ENCODE measurements at regions not wholly inside any gene's neighbourhood (a gene's known extent, or its start where the extent isn't known, plus 50 kb on each side); places are given as distances from the start of the nearest gene placed in this dataset.

DNA sequence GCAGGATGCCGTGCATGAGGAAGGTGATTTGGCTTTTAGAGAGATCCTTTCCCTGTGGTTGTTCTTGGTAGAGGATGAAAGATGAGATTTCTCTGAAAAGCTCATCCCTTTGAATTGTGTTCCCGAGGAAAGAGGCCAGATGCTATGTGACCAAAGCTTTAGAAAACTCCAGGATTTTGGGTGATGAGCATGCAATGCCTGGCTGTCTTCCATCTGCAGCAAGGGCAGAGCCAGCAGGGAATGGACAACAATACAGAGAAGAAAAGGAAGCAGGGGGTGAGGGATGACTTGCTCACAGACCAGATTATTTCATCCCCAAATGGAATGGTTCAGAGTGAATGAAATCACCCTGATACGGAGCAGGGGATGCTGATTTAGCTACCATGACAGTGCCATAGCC lies 949.7 kb upstream of the EEF2KMT start:
- dilution Hi-C loops (cut with MboI; ENCODE audit: extremely low pct_ligation_motif_present, low sequenced_read_pairs) (no loop called here), intact Hi-C loops (cut with micrococcal nuclease) (no loop called here)
- no peaks in the 10 kb centered on the region for H4K20me1 ChIP-seq (replicated peaks; ENCODE audit: control insufficient read depth, extremely low read depth, insufficient read depth, low read length)
- no peak overlapping the region for H2AFZ ChIP-seq (ENCODE audit: low read depth, low read length)
- no peaks in the 10 kb centered on the region for H3K36me3 ChIP-seq (ENCODE audit: control insufficient read depth in 2 of 2, extremely low read depth in 1 of 2, insufficient read depth in 2 of 2, low read length in 2 of 2)
- H3K4me1 ChIP-seq (ENCODE audit: control insufficient read depth, extremely low read depth, insufficient read depth, low read length) = no peaks in the 10 kb centered on the region
- H3K4me2 ChIP-seq (ENCODE audit: insufficient read depth, low read length) = no peak overlapping the region
- no peak overlapping the region for H3K27ac ChIP-seq (ENCODE audit: insufficient read depth, low read depth, low read length)
- no peak overlapping the region for H3K4me3 ChIP-seq (replicated peaks in 1 of 3; ENCODE audit: insufficient read depth in 1 of 3, low read depth in 1 of 3, low read length in 3 of 3)
- no peaks in the 10 kb centered on the region for H3K27me3 ChIP-seq (ENCODE audit: control insufficient read depth in 2 of 2, insufficient read depth in 2 of 2, low read length in 2 of 2)
- no peak for TF ChIP-seq CTCF (IDR thresholded peaks at IDR 0.05; ENCODE audit: extremely low read depth in 1 of 2, insufficient read depth in 1 of 2, low read depth in 1 of 2, low read length in 2 of 2)
- POLR2A ChIA-PET = no interaction called here
- FAIRE-seq = no peak
- CTCF ChIA-PET = no interaction called here
- no peaks in the 10 kb centered on the region for H3K9me1 ChIP-seq (replicated peaks; ENCODE audit: control insufficient read depth, extremely low read depth, insufficient read depth, low read length)
- no TSS peak for BruUV-seq (replicated peaks)
- DNase-seq (ENCODE audit: low read depth, low spot score) = no peak
- H3K9me3 ChIP-seq (replicated peaks; ENCODE audit: control insufficient read depth, insufficient read depth, low read length) = peaks cover 3% of the 10 kb centered on the region
- H3K79me2 ChIP-seq (ENCODE audit: control insufficient read depth, insufficient read depth, low read length) = no peaks in the 10 kb centered on the region
- no peak overlapping the region for H3K9ac ChIP-seq (replicated peaks; ENCODE audit: extremely low read depth, insufficient read depth, low read length)

DNA sequence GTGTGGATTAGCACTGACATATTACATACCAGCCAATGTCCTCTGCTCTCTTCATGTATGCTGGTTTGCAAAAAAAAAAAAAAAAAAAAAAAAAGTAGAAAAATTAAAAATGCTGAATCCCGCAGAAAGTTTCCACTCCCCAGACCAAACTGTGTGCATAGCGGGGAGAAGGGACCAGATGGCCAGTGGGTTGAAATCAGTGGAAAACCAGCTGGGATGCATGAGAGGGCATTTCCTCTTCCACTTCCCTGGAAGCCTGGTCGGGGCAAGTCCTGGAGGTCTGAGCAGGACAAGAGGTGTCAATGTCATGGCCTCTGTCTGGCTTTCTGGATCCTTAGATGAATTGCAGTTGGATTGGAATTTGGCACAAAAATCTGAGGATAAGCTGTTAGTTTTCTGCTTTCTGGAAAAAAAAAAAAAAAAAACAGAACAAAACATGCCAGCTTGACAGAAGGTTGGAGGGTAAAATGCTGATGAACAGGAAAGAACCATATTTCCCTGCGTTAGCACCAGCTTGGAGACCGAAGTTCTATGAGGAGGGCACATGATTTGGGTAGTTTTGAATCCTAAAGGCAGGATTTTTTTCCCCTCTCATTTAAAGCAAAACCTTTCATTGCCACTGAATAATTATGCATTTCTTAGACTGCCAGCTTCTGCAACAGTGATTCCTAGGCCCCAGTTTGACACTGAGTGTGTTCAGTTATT lies 941.5 kb upstream of the EEF2KMT start:
- H3K36me3 ChIP-seq (ENCODE audit: control insufficient read depth in 2 of 2, extremely low read depth in 1 of 2, insufficient read depth in 2 of 2, low read length in 2 of 2) = no peaks in the 10 kb centered on the region
- intact Hi-C loops (cut with micrococcal nuclease) (no loop called here), dilution Hi-C loops (cut with MboI; ENCODE audit: extremely low pct_ligation_motif_present, low sequenced_read_pairs) (no loop called here)
- no peak overlapping the region for H3K9ac ChIP-seq (replicated peaks; ENCODE audit: extremely low read depth, insufficient read depth, low read length)
- peaks cover 4% of the 10 kb centered on the region for H3K9me3 ChIP-seq (replicated peaks; ENCODE audit: control insufficient read depth, insufficient read depth, low read length)
- TF ChIP-seq, protein P1, sequence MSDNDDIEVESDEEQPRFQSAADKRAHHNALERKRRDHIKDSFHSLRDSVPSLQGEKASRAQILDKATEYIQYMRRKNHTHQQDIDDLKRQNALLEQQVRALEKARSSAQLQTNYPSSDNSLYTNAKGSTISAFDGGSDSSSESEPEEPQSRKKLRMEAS (IDR thresholded peaks at IDR 0.05; ENCODE audit: insufficient read depth, insufficient read length) = no peak
- TF ChIP-seq POLR2A (IDR thresholded peaks at IDR 0.05; ENCODE audit: low read depth, low read length) = no peak
- POLR2A ChIA-PET = no interaction called here
- H3K4me1 ChIP-seq (ENCODE audit: control insufficient read depth, extremely low read depth, insufficient read depth, low read length) = no peaks in the 10 kb centered on the region
- CTCF ChIA-PET = interaction anchor here (0.7 kb wide), 1 partner anchor 147 kb away, joined by 3 read pairs; no protein-coding TSS in a partner anchor
- DNase-seq (ENCODE audit: low read depth, low spot score) (no peak), FAIRE-seq (no peak)
- no peaks in the 10 kb centered on the region for H3K79me2 ChIP-seq (ENCODE audit: control insufficient read depth, insufficient read depth, low read length)
- H3K4me3 ChIP-seq (replicated peaks in 1 of 3; ENCODE audit: insufficient read depth in 1 of 3, low read depth in 1 of 3, low read length in 3 of 3) = no peak overlapping the region
- no peaks in the 10 kb centered on the region for H4K20me1 ChIP-seq (replicated peaks; ENCODE audit: control insufficient read depth, extremely low read depth, insufficient read depth, low read length)
- BruUV-seq (replicated peaks) = no TSS peak
- no peak overlapping the region for H2AFZ ChIP-seq (ENCODE audit: low read depth, low read length)
- no peak overlapping the region for H3K27ac ChIP-seq (ENCODE audit: insufficient read depth, low read depth, low read length)
- no peaks in the 10 kb centered on the region for H3K9me1 ChIP-seq (replicated peaks; ENCODE audit: control insufficient read depth, extremely low read depth, insufficient read depth, low read length)
- no peaks in the 10 kb centered on the region for H3K27me3 ChIP-seq (ENCODE audit: control insufficient read depth in 2 of 2, insufficient read depth in 2 of 2, low read length in 2 of 2)
- H3K4me2 ChIP-seq (ENCODE audit: insufficient read depth, low read length) = no peak overlapping the region
